HFF-Myc (cell line): ENCODE measurements at regions not wholly inside any gene's neighbourhood (a gene's known extent, or its start where the extent isn't known, plus 50 kb on each side); places are given as distances from the start of the nearest gene placed in this dataset.

Experiments
- DNase-seq: peaks from one replicate; pipeline ENCODE4 v3.0.0-alpha.2; 2011; ENCODE audit warnings: low read depth; ENCODE audit errors: extremely low read depth
- H3K4me3 ChIP-seq: replicated peaks from 2 replicates; pipeline ENCODE4 v1.5.1; 2011; ENCODE audit warnings: low read depth, mild to moderate bottlenecking, control low read depth, low read length
- CTCF ChIP-seq: IDR thresholded peaks from 2 replicates; pipeline ENCODE4 v1.5.1; 2012; ENCODE audit warnings: mild to moderate bottlenecking, low read depth, low read length, control low read depth; ENCODE audit errors: missing control alignments

- no peak for DNase-seq
- no peak for TF ChIP-seq CTCF
- H3K4me3 ChIP-seq: no peak overlapping the region
These were observed 140.5 kb upstream of the SRRM4 start for GRCh38 chr12:118840878-118841277.

- no peak for DNase-seq
- no peak overlapping the region for H3K4me3 ChIP-seq
- TF ChIP-seq CTCF: no peak
These were observed 139.8 kb upstream of the SRRM4 start for GRCh38 chr12:118841588-118841987.

- no peak for DNase-seq
- no peak overlapping the region for H3K4me3 ChIP-seq
- TF ChIP-seq CTCF: no peak
These were observed 138.5 kb upstream of the SRRM4 start for GRCh38 chr12:118842866-118843265.

- DNase-seq: no peak
- TF ChIP-seq CTCF: no peak
- no peak overlapping the region for H3K4me3 ChIP-seq
These were observed 134.9 kb upstream of the SRRM4 start for GRCh38 chr12:118846416-118846815.

GRCh38 chr12:118850244-118850825 lies 131.0 kb upstream of the SRRM4 start:
- TF ChIP-seq CTCF: peak; percentile 55
- DNase-seq: no peak
- no peak overlapping the region for H3K4me3 ChIP-seq

GRCh38 chr12:118851891-118852290 lies 129.4 kb upstream of the SRRM4 start:
- TF ChIP-seq CTCF: no peak
- H3K4me3 ChIP-seq: no peak overlapping the region
- no peak for DNase-seq

GRCh38 chr12:118853634-118854033 lies 127.7 kb upstream of the SRRM4 start:
- no peak for DNase-seq
- no peak for TF ChIP-seq CTCF
- no peak overlapping the region for H3K4me3 ChIP-seq
